Prostate gland (tissue), 2 donors: ENCODE measurements at regions not wholly inside any gene's neighbourhood (a gene's known extent, or its start where the extent isn't known, plus 50 kb on each side); places are given as distances from the start of the nearest gene placed in this dataset.
A peak's percentile ranks its signal among the peaks of the same experiment; 100 is the strongest.

ENCODE experiments used
- DNase-seq: peaks from one replicate; pipeline ENCODE4 v3.0.0-alpha.2; 2019; ENCODE audit warnings: low spot score
- H3K27ac ChIP-seq, 2 donors: fragments of 200-600 bp; sonication (generic); 2 replicates each; pipeline ENCODE4 v1.5.1; 2017 to 2019
- H3K27me3 ChIP-seq: fragments of 200-600 bp; sonication (generic); replicated peaks from 2 replicates; pipeline ENCODE4 v1.5.1; 2019; ENCODE audit not compliant: insufficient read depth
- H3K36me3 ChIP-seq, 2 donors: fragments of 200-600 bp; sonication (generic); 1 replicate in 1 of 2; 2 replicates in 1 of 2; pipeline versions ENCODE4 v1.5.1 to v1.8.1; 2017 to 2019
- H3K4me1 ChIP-seq: fragments of 200-600 bp; sonication (generic); replicated peaks from 2 replicates; pipeline ENCODE4 v1.5.1; 2019
- H3K4me3 ChIP-seq, 2 donors: fragments of 200-600 bp; sonication (generic); 2 replicates each; pipeline ENCODE4 v1.5.1; 2017 to 2019
- H3K9me3 ChIP-seq: fragments of 200-600 bp; sonication (generic); 2 replicates; pipeline ENCODE4 v1.5.1; 2017
- POLR2A ChIP-seq: fragments of 450-650 bp; IDR thresholded peaks from one replicate; pipeline ENCODE4 v1.6.1; 2016; ENCODE audit warnings: antibody characterized with exemption, mild to moderate bottlenecking
- POLR2AphosphoS5 ChIP-seq: sonication (generic); formaldehyde crosslinking; IDR thresholded peaks from one replicate; pipeline ENCODE4 v1.6.1; 2017; ENCODE audit warnings: antibody characterized with exemption
- WGBS: methylation state at CpG from one replicate; pipeline ENCODE4 v1.1.5; 2018; 5-methylcytosine and 5-hydroxymethylcytosine counted together
- intact Hi-C: fragments of 100-400 bp; cut with DNase I; formaldehyde crosslinking; loops from one replicate; pipeline ENCODE4 v1.14.2; 2022
- TF ChIP-seq, protein P1 (sequence below), 4 experiments: fragments of 200-600 bp in 2 of 4; fragments of 450-650 bp in 2 of 4; sonication (generic) in 2 of 4; IDR thresholded peaks; 1 replicate in 3 of 4; 2 replicates in 1 of 4; pipeline ENCODE4 v1.5.1; 2016 to 2019; ENCODE audit warnings: antibody characterized with exemption in 4 of 4, mild to moderate bottlenecking in 2 of 4, moderate library complexity in 2 of 4

DNA sequence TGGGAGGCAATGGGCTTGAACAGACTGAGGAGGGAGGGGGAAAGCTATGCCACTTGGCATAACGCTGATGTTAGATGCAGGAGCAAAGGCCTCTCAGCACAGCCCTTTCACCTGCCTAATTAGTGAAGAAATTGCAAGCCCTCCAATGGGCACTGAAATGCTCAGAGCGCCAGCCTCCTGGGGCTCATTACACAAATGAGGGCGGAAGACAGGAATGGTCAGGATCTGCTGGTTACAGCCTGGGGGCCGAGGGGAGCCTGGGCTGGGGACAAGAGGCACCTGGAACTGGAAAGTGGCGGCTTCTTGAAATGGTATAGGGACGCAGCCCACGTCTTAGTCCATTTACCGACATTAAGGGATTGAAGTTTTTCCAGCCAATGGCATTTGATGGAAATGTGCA, 50.2 kb upstream of the PLET1 start:
- TF ChIP-seq POLR2A = no peak
- TF ChIP-seq, protein P1, sequence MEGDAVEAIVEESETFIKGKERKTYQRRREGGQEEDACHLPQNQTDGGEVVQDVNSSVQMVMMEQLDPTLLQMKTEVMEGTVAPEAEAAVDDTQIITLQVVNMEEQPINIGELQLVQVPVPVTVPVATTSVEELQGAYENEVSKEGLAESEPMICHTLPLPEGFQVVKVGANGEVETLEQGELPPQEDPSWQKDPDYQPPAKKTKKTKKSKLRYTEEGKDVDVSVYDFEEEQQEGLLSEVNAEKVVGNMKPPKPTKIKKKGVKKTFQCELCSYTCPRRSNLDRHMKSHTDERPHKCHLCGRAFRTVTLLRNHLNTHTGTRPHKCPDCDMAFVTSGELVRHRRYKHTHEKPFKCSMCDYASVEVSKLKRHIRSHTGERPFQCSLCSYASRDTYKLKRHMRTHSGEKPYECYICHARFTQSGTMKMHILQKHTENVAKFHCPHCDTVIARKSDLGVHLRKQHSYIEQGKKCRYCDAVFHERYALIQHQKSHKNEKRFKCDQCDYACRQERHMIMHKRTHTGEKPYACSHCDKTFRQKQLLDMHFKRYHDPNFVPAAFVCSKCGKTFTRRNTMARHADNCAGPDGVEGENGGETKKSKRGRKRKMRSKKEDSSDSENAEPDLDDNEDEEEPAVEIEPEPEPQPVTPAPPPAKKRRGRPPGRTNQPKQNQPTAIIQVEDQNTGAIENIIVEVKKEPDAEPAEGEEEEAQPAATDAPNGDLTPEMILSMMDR (IDR thresholded peaks at IDR 0.05) = no peak
- TF ChIP-seq POLR2AphosphoS5 = no peak
- no peak overlapping the region for H3K27ac ChIP-seq
- no peaks in the 10 kb centered on the region for H3K4me1 ChIP-seq
- H3K27me3 ChIP-seq = no peaks in the 10 kb centered on the region
- intact Hi-C loops = no loop called here
- H3K4me3 ChIP-seq = no peak overlapping the region
- no peaks in the 10 kb centered on the region for H3K36me3 ChIP-seq
- no peak for DNase-seq
- 84% methylated on average over 8 of the region's 8 CpGs for WGBS
- no peaks in the 10 kb centered on the region for H3K9me3 ChIP-seq

DNA sequence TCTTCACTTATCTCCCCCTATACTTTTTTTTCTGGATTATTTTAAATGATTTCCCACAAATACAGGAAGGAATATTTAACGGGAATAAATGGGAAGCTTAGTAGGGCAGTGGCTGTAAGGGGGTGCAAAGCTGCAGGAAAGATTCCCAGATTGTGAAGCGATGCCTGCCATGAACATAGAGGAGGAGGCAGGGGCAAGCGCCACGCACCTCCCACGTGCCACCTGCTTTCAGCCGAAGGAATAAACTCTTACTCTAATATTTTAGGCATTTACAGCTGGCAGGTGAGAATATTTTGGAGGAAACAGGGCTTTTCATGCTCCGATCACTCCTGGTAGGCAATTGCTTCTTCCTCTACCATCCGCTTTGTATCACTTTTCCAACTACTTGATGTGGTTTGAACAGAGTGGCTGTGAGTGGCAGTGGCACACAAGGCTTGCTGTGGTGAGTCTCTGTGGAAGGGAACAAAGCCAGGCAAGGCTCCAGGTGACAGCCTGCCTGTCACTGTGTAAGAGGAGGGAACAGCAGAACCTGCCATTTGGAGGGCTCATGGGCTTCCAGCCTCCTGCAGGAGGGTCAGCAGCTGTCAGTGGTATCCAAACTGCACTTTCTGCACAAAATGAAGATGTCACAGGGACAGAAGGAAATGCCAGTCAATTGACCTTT, 54.5 kb upstream of the PLET1 start:
- Histone ChIP-seq H3K27me3 (no peaks in the 10 kb centered on the region), H3K4me3 (no peak overlapping the region), H3K9me3 (no peaks in the 10 kb centered on the region), H3K27ac (no peak overlapping the region), H3K36me3 (no peaks in the 10 kb centered on the region), H3K4me1 (peaks cover 2% of the 10 kb centered on the region)
- DNase-seq = no peak
- 92% methylated on average over 8 of the region's 8 CpGs for WGBS
- TF ChIP-seq POLR2A (no peak), POLR2AphosphoS5 (no peak)
- TF ChIP-seq, protein P1 (IDR thresholded peaks at IDR 0.05) = no peak
- intact Hi-C loops = no loop called here

DNA sequence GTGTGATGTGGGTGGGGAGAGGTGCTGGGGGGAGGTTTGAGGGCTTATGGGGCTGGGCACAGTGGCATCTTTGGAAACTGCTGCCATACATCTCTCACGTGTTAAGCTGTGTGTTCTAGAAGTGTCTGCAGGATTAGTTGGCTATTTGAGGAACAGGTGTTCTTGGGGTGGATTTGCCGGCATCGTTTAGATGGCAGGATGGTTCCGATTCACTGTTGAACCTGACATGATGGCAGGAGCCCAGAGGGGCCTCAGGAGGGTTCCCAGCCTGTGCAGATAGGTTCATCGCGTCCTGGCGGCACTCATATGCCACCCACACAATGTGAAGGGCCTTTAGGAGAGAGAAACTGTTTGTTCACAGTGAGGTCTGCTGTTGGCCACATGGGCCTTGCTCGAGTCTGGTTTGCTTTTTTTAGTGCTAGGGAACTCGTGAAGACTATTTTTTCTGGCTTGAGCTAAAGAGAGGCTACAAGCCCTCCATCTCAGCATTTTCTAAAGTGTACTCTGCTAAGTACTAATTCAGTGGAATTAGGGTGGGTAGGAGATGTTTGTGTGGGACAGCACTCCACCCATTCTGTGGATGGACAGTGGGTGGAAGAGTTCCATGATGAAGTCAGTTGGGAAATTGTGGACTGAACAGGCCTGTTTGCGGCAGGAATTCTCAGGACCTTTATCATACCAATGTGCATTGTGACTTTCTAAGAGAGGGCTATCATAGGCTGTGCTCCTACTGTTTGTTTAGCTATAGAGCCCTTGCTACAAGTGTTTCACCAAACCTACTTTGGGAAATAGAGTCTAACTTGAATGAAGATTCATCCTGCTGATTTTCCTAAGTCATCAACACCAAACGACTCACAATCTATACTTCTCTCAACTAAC, 55.4 kb upstream of the PLET1 start:
- Histone ChIP-seq H3K4me3 (no peak overlapping the region), H3K9me3 (no peaks in the 10 kb centered on the region), H3K4me1 (peaks cover 9% of the 10 kb centered on the region), H3K27ac (no peak overlapping the region), H3K36me3 (no peaks in the 10 kb centered on the region), H3K27me3 (no peaks in the 10 kb centered on the region)
- 90% methylated on average over 11 of the region's 11 CpGs for WGBS
- DNase-seq = no peak
- intact Hi-C loops = no loop called here
- TF ChIP-seq POLR2AphosphoS5 (no peak), POLR2A (no peak)
- TF ChIP-seq, protein P1 (IDR thresholded peaks at IDR 0.05) = no peak

DNA sequence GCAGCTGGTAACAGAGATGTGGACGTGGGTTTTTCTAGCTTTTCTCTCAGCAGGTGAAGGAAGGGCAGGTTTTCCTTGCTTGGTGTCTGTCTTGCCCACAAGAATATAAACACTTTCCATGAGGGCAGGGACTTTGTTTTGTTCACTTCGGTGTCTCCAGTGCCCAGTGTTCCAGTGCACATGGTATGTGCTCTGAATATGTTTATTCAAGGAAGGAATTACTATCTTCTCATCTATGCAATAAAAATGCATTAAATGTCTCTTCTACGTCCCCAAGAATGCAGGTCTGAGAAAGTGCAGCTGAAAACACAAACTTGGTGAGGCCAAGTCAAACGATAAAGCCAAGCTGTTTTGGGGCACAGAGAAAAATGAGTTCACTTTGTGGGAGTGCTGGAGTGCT, 56.3 kb upstream of the PLET1 start:
- peak overlapping the region in 1 of 2 donors; percentile 24 for H3K27ac ChIP-seq
- no peaks in the 10 kb centered on the region for H3K36me3 ChIP-seq
- peaks cover 15% of the 10 kb centered on the region for H3K4me1 ChIP-seq
- no peaks in the 10 kb centered on the region for H3K27me3 ChIP-seq
- no peak overlapping the region for H3K4me3 ChIP-seq
- H3K9me3 ChIP-seq = no peaks in the 10 kb centered on the region
- intact Hi-C loops = no loop called here
- TF ChIP-seq, protein P1 (IDR thresholded peaks at IDR 0.05) = no peak
- TF ChIP-seq POLR2A (no peak), POLR2AphosphoS5 (peak; percentile 54)
- no peak for DNase-seq
- 20% methylated on average over 4 of the region's 4 CpGs for WGBS
